NCI-H460 (cell line): ENCODE measurements at regions not wholly inside any gene's neighbourhood (a gene's known extent, or its start where the extent isn't known, plus 50 kb on each side); places are given as distances from the start of the nearest gene placed in this dataset.

Source experiments
- DNase-seq: peaks from one replicate; pipeline ENCODE4 v3.0.0-alpha.2; 2016; ENCODE audit warnings: low read depth; ENCODE audit errors: extremely low read depth

GRCh38 chr11:116567721-116568242, 205.0 kb downstream of the BUD13 start:
- DNase-seq: no peak

GRCh38 chr11:116563712-116564047, 209.1 kb downstream of the BUD13 start:
- no peak for DNase-seq

GRCh38 chr11:116563028-116563711, 209.6 kb downstream of the BUD13 start:
- DNase-seq: no peak

DNA sequence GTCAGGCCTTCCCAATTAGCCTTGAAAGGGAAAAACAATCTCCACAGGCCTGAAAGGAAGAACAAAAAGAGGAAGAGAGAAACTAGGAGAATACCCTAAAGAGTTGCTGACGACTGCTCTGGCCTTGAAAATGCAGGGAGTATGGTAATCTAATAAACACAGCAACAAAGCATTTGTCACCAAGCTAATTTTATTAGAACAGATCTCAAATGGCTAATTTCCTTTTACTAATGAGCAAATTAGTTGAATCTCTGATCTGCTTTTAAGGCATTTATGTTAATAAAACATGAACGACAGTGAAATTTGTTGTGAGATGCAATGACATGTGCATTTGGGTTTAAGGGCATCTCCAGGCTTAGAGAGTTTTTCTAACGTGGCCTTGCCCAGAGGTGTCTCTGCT, 212.2 kb downstream of the BUD13 start:
- no peak for DNase-seq

GRCh38 chr11:116558504-116559211, 214.1 kb downstream of the BUD13 start:
- DNase-seq: no peak

DNA sequence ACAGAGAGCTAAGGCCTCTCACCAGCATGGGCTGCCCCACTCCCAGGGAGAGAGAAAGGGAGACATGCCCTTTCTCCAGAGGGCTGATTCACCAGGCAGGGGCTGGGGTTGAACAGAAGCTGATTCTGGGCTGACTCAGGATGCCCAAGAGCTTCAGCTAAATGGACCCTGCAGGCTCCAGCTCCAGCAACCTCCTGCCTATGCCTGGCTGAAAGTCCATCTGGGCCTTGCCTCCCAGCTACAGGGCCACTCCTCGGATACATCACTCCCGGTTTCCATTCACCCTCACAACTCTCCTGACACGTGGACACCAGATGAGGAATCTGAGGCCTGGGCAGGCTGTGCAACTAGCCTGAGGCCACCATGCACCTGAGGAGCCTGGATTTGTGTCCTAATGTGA, 215.5 kb downstream of the BUD13 start:
- no peak for DNase-seq

- no peak for DNase-seq
These were observed 216.3 kb downstream of the BUD13 start for GRCh38 chr11:116556483-116556882.

DNA sequence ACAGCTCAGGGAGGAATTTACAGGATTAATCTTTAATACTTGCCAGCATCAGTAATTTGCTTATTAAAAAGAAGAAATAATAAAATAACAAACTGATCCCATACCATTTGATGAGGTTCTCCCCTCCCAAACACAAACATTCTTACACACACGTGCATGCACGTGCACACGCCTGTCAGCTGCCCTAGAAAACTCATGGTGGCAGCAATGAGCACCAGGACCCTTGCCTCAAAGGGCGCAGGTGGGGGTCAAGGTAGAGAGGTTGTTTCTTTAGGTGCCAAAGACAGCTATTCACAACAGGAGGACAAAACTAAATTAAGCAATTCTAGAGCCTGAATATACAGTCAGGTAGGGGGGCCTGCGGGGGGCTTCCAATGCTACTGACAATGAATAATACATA, 219.3 kb downstream of the BUD13 start:
- no peak for DNase-seq

DNA sequence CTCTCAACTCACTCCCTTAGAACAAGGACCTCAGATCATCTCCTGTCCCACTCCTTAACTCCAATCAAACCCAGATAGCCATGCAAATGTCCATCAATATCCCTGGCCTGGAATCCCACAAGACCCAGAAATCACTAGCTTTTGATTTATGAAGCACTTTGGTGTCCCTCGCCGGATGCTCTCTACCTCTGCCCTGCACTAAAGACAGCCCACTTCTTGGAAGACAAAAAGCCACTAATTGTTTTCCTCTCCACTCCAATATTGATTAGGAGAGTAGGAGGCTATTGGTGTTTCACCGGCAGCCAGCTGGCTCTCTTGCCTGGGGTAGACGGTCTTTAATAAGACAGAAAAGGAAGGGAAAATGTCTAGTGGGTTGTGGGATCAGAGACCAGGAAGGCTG, 221.2 kb downstream of the BUD13 start:
- no peak for DNase-seq

DNA sequence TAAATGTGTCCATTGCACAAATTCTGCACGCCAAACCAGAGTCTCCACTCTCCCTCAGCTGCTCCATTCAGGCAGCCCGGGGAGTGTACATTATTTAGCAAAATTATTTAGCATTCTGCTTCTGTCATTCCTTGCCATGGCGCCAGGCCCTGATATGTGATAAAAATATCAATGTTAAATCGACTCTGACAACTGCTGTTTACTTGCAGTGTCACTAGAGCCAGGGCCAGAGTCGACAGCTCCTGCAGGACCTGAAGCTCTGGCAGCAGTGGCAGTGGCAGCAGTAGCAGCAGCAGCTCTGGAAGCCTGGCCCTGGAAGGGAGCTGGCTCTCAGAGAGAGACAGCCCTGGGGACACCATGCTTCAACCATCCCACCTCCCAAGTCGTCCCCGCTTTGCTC, 224.5 kb downstream of the BUD13 start:
- DNase-seq: no peak

- DNase-seq: no peak
These were observed 225.2 kb downstream of the BUD13 start for GRCh38 chr11:116547571-116547970.

- DNase-seq: no peak
These were observed 226.9 kb downstream of the BUD13 start for GRCh38 chr11:116545912-116546311.

GRCh38 chr11:116544721-116545120, 228.1 kb downstream of the BUD13 start:
- no peak for DNase-seq

DNA sequence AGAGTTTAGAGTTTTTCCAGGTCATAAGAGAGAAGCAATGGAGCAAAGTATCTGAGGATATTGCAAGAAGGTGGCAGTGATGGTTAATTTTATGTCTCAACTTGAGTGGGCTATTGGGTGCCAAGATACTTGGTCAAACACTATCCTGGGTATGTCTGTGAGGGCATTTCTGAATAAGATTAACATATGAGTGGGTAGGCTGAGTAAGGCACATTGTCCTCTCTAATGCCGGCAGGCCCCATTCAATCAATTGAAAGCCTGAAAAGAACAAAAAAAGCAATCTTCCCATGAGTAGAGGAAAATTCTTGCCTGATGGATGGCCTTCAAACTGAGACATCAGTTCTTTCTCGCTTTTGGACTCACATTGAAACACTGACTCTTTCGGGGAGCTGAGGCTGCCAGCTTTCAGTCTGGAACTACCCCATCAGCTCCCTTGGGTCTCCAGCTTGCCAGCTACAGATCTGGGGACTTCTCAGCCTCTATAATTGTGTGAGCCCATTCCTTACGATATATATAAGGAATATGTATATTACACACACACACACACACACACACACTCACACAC, 228.8 kb downstream of the BUD13 start:
- no peak for DNase-seq

DNA sequence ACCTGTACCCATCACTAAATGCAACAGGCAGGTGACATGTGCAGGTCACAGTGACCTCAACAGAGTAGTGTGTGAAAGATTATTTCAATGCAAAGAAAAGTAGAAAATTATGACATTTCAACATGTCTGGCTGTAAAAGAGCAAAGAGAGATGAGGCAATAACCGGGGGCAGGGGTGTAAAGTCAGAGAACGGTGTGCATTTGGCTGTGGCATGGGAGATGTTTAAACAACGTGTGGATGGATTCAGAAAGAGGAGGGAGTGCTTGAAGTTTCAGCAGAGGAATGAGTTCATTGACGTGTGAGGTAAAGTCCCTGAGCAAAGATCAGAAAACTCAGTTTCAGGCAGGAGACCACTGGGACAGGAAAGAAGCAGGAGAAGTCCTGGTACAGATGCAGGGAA, 229.7 kb downstream of the BUD13 start:
- DNase-seq: no peak

DNA sequence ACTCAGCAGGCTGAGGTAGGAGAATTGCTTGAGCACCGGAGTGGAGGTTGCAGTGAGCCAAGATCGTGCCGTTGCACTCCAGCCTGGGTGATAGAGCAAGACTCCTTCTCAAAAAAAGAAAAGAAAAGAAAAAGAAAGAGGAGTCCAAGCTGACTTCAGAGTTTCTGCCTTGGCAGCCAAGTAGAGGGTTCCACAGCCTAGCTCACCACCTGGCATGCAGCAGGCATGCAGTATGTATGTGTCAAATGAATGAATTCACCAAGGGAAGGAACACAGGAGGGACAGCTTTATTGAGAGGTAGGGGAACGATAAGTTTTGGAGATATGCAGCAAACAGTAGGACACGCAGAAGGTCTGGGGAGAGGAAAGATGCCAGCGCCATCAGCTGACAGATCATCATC, 230.4 kb downstream of the BUD13 start:
- no peak for DNase-seq

DNA sequence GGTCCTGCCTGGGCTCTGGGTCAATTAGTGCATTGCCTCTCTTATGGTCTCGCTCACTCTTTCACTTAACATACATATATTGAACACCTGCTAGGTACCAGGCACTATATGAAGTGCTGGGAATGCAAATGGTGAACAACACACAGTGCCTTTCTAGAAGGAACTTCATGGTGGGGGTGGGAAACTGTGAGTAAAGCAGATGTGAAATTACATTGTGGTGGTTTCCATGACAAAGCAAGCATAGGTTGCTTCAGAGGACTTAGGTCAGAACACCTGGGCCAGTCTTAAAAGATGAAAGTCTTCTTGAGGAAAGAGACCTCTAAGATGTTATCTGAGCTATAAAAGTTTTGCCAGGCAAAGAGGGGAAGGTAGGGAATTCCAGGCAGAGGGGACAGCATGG, 231.3 kb downstream of the BUD13 start:
- DNase-seq: no peak

DNA sequence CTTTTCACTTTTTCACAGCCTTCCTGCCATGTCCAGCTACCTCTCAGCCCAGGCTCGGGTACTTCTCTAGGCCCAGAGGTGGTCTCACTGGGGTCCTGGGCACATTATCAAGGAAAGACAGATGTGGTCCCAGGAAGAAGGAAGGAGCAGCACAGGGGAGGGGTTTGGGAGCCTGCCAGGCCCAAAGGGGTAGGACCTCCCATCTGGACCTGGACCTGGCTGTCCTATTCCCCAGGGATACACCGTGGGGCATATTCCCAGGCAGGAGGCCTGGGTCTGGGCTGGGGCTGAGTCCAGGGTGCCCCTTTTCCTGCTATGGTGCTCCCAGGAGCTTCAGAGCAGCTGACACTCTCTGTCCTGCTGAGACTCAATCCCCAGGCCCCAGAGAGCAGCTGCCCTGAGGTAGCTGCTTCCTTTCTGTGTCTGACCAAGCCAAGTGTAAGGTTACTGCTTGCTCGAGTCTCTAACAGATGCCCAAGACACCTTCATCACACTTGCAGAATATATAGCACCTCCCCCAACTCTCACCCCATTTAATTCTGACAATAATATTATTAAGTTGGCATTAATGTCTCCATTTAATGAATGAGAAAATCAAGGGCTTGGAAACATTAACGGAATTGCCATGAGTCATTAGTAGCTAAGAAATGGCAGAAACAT, 232.0 kb downstream of the BUD13 start:
- DNase-seq: no peak

GRCh38 chr11:116539836-116540418, 232.9 kb downstream of the BUD13 start:
- no peak for DNase-seq

DNA sequence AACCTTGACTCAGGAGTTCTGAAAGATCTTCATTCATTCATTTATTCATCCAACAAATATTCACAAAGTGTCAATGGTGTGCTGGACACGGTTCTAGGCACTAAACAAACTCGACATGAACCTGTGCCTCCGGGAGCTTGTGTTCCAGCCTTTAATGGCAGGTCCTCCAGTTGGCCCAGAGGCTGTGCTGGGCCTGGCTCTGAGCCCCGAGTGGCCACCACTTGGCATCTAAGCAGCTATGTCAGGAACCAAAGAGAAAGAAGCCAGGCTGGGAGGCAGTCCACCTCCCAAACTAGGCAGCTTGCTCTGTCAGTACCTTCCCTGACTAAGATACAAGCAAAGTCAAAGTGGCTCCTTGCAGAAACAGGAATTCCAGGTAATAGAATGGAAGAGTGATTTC, 233.6 kb downstream of the BUD13 start:
- DNase-seq: no peak

- no peak for DNase-seq
These were observed 234.1 kb downstream of the BUD13 start for GRCh38 chr11:116538677-116539076.
